ENCODE measurements at regions not wholly inside any gene's neighbourhood (a gene's known extent, or its start where the extent isn't known, plus 50 kb on each side); places are given as distances from the start of the nearest gene placed in this dataset.
"Not testable (repeated sequence)": the region's sequence is repeated elsewhere in the genome, so short reads cannot be mapped to it uniquely, and the experiment has no call there.

GRCh38 chr5:99315413-99316183 is 386.8 kb upstream of the CHD1 start:
- DNase-seq (ENCODE audit: low read depth in 2 of 2): no peak

DNA sequence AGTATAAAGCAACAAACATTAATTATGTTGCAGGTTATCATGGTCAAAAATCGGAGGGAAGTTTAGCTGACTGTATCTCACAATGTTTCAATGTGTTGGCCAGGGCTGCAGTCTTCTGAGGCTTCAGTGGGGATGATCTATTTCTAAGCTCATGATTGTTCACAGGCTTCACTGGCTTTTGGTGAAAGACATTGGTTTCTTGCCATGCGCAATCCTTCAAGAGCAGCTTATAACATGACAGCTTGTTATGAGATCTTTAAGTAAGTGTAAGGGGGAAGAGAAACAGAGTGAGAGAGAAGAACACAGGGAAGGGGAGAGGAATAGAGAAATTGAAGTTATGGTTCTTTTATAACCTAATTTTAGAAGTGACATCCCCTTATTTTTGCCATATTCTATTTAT is 385.9 kb upstream of the CHD1 start:
- no peak for DNase-seq (ENCODE audit: low read depth in 2 of 2)

DNA sequence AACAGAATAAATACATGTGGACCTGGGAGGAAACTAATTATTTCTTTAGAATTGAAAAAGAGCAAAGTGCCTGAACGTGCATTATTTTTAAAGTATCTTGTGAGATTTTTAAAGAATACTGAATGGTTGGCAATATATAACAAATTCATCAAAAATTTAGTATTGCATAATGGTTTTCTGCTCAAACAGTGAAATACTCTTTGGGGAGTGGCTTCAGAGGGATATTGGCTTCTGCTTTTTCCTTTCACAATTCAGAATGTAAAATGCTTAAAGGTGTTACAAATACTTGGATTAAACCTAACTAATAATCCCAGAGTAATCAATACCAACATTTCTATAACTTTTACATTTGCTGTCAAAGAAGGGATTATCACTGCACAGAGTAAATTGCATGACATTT is 379.3 kb upstream of the CHD1 start:
- no peak for DNase-seq (ENCODE audit: low read depth in 2 of 2)

- DNase-seq (ENCODE audit: low read depth in 2 of 2): no peak
Observed at GRCh38 chr5:99305045-99305580, 376.3 kb upstream of the CHD1 start.

DNA sequence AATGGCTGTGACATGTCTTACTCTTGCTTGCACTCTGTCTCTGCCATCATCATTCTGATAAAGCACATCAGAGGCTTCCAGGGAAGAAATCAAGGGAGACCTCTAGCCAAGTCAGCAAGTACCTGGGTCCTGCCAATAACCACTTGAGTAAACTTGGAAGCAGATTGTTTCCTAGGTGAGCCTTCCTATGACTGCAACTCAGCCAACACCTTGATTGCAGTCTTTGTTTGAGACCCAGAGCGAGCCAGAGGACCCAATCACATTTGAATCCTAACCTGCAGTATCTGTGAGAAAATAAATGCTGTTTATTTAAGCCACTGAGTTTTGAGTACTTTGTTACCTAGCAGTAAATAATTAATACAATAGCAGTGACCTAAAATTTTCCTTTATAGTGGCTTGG is 356.8 kb upstream of the CHD1 start:
- no peak for DNase-seq (ENCODE audit: low read depth in 2 of 2)

GRCh38 chr5:99275128-99275527 is 346.3 kb upstream of the CHD1 start:
- DNase-seq (ENCODE audit: low read depth in 2 of 2): no peak

DNA sequence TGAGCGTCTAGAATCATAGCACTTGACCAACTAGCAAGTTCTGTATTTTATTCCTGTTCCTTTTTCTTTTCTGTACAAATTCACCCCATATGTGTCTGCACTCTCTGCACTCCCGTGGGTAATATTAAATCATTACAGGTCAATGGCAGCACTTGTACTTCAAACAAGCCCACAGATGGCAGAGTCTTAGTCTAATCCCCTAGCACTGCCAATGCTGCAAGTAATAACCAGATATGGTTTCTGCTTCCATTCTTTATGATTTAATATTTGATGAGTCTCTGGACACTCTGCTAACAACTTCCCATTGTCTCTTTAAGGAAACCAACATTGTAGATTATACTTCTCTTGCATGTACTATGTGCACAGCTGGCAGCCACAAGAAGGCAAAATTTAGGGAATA is 343.8 kb upstream of the CHD1 start:
- no peak for DNase-seq (ENCODE audit: low read depth in 2 of 2)

DNA sequence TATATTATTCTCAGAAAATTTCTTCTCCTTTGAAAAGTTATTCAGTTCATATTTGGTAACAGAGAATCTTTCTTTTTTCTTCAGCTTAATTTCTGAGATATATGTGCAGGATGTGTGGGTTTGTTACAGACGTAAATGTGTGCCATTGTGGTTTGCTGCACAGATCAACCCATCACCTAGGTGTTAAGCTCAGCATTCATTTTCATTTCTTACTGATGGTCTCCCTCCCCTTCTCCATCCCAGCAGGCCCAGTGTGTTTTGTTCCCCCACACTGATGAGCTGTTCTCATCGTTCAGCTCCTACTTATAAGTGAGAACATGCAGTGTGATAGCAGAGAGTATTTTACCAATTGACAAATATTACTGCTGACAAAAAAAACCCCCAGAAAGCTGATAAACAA is 330.0 kb upstream of the CHD1 start:
- no peak for DNase-seq (ENCODE audit: low read depth in 2 of 2)

- DNase-seq (ENCODE audit: low read depth in 2 of 2): no peak
Observed at GRCh38 chr5:99248066-99248465, 319.3 kb upstream of the CHD1 start.

- DNase-seq (ENCODE audit: low read depth in 2 of 2): no peak
Observed at GRCh38 chr5:99247346-99247745, 318.5 kb upstream of the CHD1 start.

DNA sequence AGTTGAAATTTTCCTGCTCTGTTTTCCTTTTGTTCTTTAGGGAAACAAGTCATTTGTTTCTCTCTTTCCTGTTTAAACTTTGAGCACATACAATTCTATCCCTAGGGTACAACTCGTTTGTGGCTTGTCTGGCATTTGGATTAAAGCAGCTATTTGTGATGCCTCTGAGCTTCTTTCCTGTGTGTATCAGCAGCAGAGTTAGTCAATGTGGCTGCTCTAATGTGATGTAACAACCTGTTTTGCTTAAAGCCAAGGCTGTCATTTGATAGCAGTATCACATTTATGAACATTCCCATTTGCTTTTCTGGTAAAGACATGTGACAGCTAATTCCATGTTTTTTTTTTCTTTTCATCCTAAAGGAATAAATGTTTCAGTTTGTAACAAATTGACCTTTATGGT is 314.3 kb upstream of the CHD1 start:
- no peak for DNase-seq (ENCODE audit: low read depth in 2 of 2)

GRCh38 chr5:99239826-99240360 is 311.1 kb upstream of the CHD1 start:
- no peak for DNase-seq (ENCODE audit: low read depth in 2 of 2)

DNA sequence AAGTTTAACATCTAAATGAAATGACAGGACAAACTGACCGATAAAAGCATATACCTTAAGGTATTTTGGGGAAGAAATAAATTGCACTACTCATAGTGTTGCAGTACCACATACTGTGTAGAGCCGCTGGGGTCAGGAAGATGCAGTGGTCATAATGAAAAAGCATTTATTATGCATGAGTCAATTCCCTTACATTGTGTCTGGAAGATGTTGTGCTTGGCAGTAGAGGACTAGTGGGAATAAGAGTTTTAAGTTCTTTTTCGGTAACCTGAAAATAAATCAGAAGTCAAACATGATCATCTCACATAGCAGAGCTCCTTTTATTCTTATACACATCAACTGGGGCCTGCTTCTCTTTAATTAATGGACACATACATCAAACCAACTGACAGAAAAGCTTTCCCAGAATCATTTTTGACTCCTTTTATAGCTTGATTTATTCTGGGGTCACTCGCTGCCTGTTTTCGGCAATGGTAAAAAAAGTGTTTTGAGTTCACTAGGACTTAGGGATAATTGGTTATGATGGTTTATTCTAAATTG is 262.5 kb upstream of the CHD1 start:
- DNase-seq (ENCODE audit: low read depth in 2 of 2): no peak

DNA sequence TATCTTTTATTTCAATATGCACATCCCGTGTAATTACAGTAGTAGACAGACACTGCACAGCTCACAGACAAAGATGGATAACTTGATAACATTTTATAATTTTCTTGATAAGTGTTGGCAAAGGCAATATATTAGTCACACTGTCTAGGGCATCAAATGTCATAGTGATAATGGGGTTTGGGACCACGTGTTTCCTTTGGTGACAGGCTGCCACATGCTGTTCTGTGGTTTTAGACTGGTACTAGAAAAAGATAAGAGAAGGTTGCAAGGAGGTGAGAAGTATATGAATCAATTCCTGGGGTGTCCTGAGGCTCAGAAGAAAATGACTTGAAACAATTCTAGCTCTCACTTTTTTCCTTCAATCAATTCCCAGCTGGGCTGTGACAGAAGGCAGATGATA is 258.8 kb upstream of the CHD1 start:
- DNase-seq (ENCODE audit: low read depth in 2 of 2): no peak

GRCh38 chr5:99179206-99179605 is 250.4 kb upstream of the CHD1 start:
- no peak for DNase-seq (ENCODE audit: low read depth in 2 of 2)

GRCh38 chr5:99177796-99178195 is 249.0 kb upstream of the CHD1 start:
- no peak for DNase-seq (ENCODE audit: low read depth in 2 of 2)

GRCh38 chr5:99176186-99176585 is 247.4 kb upstream of the CHD1 start:
- no peak for DNase-seq (ENCODE audit: low read depth in 2 of 2)

- DNase-seq (ENCODE audit: low read depth in 2 of 2): no peak
Observed at GRCh38 chr5:99169309-99169708, 240.5 kb upstream of the CHD1 start.

- DNase-seq (ENCODE audit: low read depth in 2 of 2): not testable (repeated sequence)
Observed at GRCh38 chr5:99161538-99161937, 232.7 kb upstream of the CHD1 start.

- DNase-seq (ENCODE audit: low read depth in 2 of 2): no peak
Observed at GRCh38 chr5:99156688-99157087, 227.9 kb upstream of the CHD1 start.

GRCh38 chr5:99143283-99143795 is 214.5 kb upstream of the CHD1 start:
- DNase-seq (ENCODE audit: low read depth in 2 of 2): not testable (repeated sequence)

DNA sequence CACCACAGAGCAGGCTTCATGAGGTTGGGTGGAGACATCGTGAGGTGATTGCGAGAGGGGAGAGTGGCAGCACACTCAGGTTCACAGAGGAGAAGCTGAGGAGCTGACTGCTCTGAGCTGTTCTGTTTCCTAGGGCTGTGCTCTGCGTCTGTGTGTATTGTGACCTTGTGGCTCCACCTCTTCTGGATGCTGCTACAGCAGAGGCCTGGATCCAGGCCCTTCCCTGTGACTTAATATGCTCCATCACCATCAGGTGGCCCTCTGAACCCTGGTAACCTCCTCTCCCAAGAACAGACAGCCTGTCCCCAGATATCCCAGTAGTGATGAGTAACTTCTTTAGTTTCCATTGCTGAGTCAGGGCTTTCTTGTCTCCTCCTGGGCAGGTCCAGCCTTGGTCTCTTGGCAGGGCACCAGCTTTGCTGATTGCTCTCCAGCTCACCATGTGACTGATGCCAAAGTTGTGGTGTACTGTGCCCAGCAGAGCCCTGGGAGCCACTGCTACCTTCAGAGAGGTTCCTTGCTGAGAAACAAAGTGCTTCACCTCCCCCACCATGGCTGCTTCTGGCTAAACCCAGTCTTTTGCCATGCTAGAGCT is 212.8 kb upstream of the CHD1 start:
- no peak for DNase-seq (ENCODE audit: low read depth in 2 of 2)

DNA sequence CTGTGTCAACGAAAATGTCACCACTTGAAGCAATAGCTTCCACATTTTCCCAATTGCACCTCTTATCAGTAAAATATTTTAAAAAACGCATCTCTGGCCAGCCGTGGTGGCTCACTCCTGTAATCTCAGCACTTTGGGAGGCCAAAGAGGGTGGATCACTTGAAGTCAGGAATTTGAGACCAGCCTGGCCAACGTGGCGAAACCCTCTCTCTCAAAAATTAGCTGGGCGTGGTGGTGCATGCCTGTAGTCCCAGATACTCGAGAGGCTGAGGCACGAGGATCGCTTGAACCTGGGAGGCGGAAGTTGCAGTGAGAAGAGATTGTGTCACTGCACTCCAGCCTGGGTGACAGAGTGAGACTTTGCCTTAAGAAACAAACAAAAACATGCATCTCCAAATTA is 210.1 kb upstream of the CHD1 start:
- no peak for DNase-seq (ENCODE audit: low read depth in 2 of 2)

Data from stimulated activated CD4-positive, alpha-beta T cell treated with anti-CD3 and anti-CD28 coated beads, Interleukin-1b, Interleukin-23, amount 100 ng/mL, for 1 hour (primary cell).